Vagina (tissue), 2 donors: ENCODE measurements at regions not wholly inside any gene's neighbourhood (a gene's known extent, or its start where the extent isn't known, plus 50 kb on each side); places are given as distances from the start of the nearest gene placed in this dataset.
"Not testable (repeated sequence)": the region's sequence is repeated elsewhere in the genome, so short reads cannot be mapped to it uniquely, and the experiment has no call there.

Experiments used
- DNase-seq, 2 donors: peaks; one replicate each; pipeline ENCODE4 v3.0.0-alpha.2; 2017; ENCODE audit errors: extremely low spot score in 2 of 2
- H3K27ac ChIP-seq: fragments of 200-600 bp; sonication (generic); one replicate; pipeline ENCODE4 v1.5.1; 2019
- H3K27me3 ChIP-seq: fragments of 200-600 bp; sonication (generic); one replicate; pipeline ENCODE4 v1.5.1; 2019
- H3K36me3 ChIP-seq, 2 donors: fragments of 200-600 bp; sonication (generic); one replicate each; pipeline ENCODE4 v1.5.1; 2017 to 2019
- H3K4me1 ChIP-seq: fragments of 200-600 bp; sonication (generic); one replicate; pipeline ENCODE4 v1.5.1; 2019
- H3K4me3 ChIP-seq, 2 donors: fragments of 200-600 bp; sonication (generic); 1 replicate in 1 of 2; 2 replicates in 1 of 2; pipeline ENCODE4 v1.5.1; 2016 to 2019
- H3K9me3 ChIP-seq: fragments of 200-600 bp; sonication (generic); one replicate; pipeline ENCODE4 v1.5.1; 2019
- POLR2A ChIP-seq, 2 donors: fragments of 450-650 bp; IDR thresholded peaks; one replicate each; pipeline ENCODE4 v1.6.1; 2017; ENCODE audit warnings: antibody characterized with exemption in 2 of 2, mild to moderate bottlenecking in 2 of 2, moderate library complexity in 2 of 2
- POLR2AphosphoS5 ChIP-seq, 2 donors: sonication (generic); formaldehyde crosslinking; IDR thresholded peaks; one replicate each; pipeline ENCODE4 v1.9.0; 2017; ENCODE audit warnings: antibody characterized with exemption in 2 of 2, mild to moderate bottlenecking in 2 of 2, low read depth in 1 of 2; ENCODE audit not compliant: insufficient read depth in 1 of 2
- intact Hi-C: fragments of 100-400 bp; cut with DNase I; formaldehyde crosslinking; loops from one replicate; pipeline ENCODE4 v1.15.1; 2023
- TF ChIP-seq, protein P1 (sequence below), 3 experiments: fragments of 450-650 bp in 2 of 3; fragments of 200-600 bp in 1 of 3; sonication (generic) in 1 of 3; IDR thresholded peaks; one replicate each; pipeline ENCODE4 v1.5.1; 2017 to 2019; ENCODE audit warnings: antibody characterized with exemption in 3 of 3, mild to moderate bottlenecking in 2 of 3, moderate library complexity in 2 of 3

DNA sequence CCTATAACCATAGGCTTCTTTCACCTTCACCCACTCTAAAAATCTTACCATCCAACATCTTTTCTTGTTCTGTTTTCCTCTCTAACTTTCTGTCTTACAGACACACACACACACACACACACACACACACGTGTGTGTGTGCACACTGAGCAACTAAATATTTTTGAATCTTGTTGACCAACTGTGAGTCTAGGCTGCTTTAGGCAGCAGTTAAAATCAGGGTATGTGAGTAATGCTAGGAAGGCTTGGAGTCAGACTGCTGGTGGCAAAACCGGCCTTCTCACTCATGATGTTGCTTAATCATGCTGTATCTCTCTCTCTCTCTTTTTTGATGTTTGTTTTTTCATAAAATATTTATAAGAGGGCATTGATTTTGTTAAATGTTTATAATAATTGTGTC, 103.1 kb upstream of the TBX18 start:
- Histone ChIP-seq H3K4me3 (no peak overlapping the region), H3K27ac (no peak overlapping the region), H3K36me3 (no peaks in the 10 kb centered on the region), H3K9me3 (no peaks in the 10 kb centered on the region), H3K27me3 (no peaks in the 10 kb centered on the region), H3K4me1 (no peaks in the 10 kb centered on the region)
- intact Hi-C loops: no loop called here
- TF ChIP-seq POLR2AphosphoS5 (IDR thresholded peaks at IDR 0.05; ENCODE audit: insufficient read depth in 1 of 2, low read depth in 1 of 2) (no peak), POLR2A (IDR thresholded peaks at IDR 0.05) (no peak)
- TF ChIP-seq, protein P1, sequence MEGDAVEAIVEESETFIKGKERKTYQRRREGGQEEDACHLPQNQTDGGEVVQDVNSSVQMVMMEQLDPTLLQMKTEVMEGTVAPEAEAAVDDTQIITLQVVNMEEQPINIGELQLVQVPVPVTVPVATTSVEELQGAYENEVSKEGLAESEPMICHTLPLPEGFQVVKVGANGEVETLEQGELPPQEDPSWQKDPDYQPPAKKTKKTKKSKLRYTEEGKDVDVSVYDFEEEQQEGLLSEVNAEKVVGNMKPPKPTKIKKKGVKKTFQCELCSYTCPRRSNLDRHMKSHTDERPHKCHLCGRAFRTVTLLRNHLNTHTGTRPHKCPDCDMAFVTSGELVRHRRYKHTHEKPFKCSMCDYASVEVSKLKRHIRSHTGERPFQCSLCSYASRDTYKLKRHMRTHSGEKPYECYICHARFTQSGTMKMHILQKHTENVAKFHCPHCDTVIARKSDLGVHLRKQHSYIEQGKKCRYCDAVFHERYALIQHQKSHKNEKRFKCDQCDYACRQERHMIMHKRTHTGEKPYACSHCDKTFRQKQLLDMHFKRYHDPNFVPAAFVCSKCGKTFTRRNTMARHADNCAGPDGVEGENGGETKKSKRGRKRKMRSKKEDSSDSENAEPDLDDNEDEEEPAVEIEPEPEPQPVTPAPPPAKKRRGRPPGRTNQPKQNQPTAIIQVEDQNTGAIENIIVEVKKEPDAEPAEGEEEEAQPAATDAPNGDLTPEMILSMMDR (IDR thresholded peaks at IDR 0.05): no peak
- no peak for DNase-seq

DNA sequence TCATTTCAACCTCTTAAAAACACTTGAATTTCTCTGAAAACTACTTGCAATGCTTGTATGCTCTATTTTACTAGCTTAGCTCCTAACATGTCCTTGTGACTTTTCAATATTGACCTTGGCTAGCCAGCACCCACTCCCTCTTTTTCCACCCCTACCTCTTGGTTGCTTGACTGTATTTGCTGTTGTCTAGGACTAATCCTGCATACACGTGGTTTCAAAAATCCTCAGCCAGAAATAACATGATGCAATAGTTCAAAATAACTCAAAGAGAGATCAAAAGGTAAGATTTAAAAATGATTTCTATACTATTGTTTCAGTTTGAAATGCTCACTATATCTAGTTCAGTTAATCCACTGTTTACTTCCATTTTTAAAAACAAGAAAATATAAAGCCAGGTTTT, 102.3 kb upstream of the TBX18 start:
- Histone ChIP-seq H3K27me3 (no peaks in the 10 kb centered on the region), H3K9me3 (no peaks in the 10 kb centered on the region), H3K27ac (no peak overlapping the region), H3K4me3 (no peak overlapping the region), H3K4me1 (no peaks in the 10 kb centered on the region), H3K36me3 (no peaks in the 10 kb centered on the region)
- intact Hi-C loops: no loop called here
- DNase-seq: no peak
- no peak for TF ChIP-seq POLR2A (IDR thresholded peaks at IDR 0.05)
- TF ChIP-seq, protein P1 (IDR thresholded peaks at IDR 0.05): no peak

DNA sequence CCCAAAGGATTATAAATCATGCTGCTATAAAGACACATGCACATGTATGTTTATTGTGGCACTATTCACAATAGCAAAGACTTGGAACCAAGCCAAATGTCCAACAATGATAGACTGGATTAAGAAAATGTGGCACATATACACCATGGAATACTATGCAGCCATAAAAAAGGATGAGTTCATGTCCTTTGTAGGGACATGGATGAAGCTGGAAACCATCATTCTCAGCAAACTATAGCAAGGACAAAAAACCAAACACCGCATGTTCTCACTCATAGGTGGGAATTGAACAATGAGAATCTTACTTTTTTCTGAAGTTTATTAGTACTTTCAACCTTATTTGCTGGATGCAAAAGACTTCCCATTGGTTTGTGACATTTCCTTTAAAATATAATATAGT, 101.0 kb upstream of the TBX18 start:
- H3K27me3 ChIP-seq, H3K36me3 ChIP-seq, DNase-seq, H3K4me1 ChIP-seq, H3K27ac ChIP-seq, H3K9me3 ChIP-seq, H3K4me3 ChIP-seq, intact Hi-C loops: not testable (repeated sequence)

DNA sequence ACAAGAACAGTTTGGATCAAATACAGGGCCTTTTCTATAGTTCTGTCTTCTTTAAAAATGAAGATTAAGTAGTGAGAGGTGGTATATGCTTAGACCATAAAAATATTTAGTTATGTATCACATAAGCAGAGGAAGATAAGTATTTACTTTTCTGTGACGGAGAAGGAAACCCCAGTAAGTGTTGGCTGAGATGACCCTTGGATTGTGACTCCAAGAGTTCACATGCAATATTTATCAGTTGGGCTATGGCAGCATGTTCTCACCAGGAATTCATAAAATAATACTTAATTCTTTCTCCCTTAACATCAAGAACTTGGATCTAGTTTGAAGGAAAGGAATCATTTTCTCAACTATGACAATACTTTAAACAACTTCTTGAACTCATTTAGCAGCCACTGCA, 98.4 kb upstream of the TBX18 start:
- no peak for DNase-seq

DNA sequence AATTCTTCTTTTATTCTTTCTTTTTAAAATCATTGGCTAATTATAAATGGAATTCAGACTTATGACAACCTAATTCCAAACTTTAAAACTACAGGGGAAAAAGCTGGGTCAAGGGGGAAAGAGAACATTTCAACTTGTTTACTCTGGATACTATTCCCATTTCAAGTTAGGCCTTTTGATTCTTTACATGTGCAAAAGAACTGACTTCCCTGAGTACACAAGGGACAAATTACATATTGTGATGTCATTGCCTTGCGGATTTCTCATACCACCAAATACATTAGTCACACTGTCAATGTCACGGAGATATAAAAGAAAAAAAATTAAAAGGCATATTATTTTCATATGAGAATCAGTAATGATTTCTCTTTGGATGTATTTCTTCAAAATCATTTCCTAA, 96.5 kb upstream of the TBX18 start:
- no peak overlapping the region for H3K27ac ChIP-seq
- TF ChIP-seq POLR2A (IDR thresholded peaks at IDR 0.05) (no peak), POLR2AphosphoS5 (IDR thresholded peaks at IDR 0.05; ENCODE audit: insufficient read depth in 1 of 2, low read depth in 1 of 2) (no peak)
- TF ChIP-seq, protein P1 (IDR thresholded peaks at IDR 0.05): no peak
- no peak overlapping the region for H3K4me3 ChIP-seq
- no peaks in the 10 kb centered on the region for H3K9me3 ChIP-seq
- intact Hi-C loops: no loop called here
- H3K4me1 ChIP-seq: no peaks in the 10 kb centered on the region
- no peaks in the 10 kb centered on the region for H3K36me3 ChIP-seq
- no peak for DNase-seq
- no peaks in the 10 kb centered on the region for H3K27me3 ChIP-seq

More for the DNA sequence above, 98.4 kb upstream of the TBX18 start:
- Histone ChIP-seq H3K27ac (no peak overlapping the region), H3K36me3 (no peaks in the 10 kb centered on the region), H3K9me3 (no peaks in the 10 kb centered on the region), H3K27me3 (no peaks in the 10 kb centered on the region), H3K4me1 (no peaks in the 10 kb centered on the region), H3K4me3 (no peak overlapping the region)
- intact Hi-C loops: no loop called here
- TF ChIP-seq POLR2A (IDR thresholded peaks at IDR 0.05) (no peak), POLR2AphosphoS5 (IDR thresholded peaks at IDR 0.05; ENCODE audit: insufficient read depth in 1 of 2, low read depth in 1 of 2) (no peak)
- TF ChIP-seq, protein P1 (IDR thresholded peaks at IDR 0.05): no peak

DNA sequence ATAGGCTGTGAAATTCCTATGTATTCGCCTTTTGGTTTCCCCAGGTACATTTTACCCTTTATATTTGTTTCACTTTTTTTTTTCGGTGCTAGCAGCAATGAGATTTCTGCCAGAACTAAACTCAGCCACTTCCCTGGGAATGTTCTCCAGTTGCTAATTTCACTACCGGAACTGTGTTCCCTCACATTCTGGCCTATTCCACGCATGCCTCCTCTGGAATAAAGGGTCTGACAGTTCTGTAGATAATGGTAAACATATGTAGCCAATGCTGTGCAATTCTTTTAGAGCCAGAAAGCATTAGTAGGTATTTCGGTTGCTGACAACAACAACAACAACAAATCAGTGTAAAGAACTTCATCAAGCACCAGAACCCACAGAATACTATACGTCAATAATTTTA, 96.1 kb upstream of the TBX18 start:
- Histone ChIP-seq H3K4me1 (no peaks in the 10 kb centered on the region), H3K27ac (no peak overlapping the region), H3K27me3 (no peaks in the 10 kb centered on the region), H3K9me3 (no peaks in the 10 kb centered on the region), H3K4me3 (no peak overlapping the region), H3K36me3 (no peaks in the 10 kb centered on the region)
- no peak for TF ChIP-seq POLR2A (IDR thresholded peaks at IDR 0.05)
- TF ChIP-seq POLR2AphosphoS5 (IDR thresholded peaks at IDR 0.05; ENCODE audit: insufficient read depth in 1 of 2, low read depth in 1 of 2): no peak
- TF ChIP-seq, protein P1 (IDR thresholded peaks at IDR 0.05): no peak
- intact Hi-C loops: no loop called here
- no peak for DNase-seq
